Body of pancreas (tissue), 4 donors: ENCODE measurements at regions not wholly inside any gene's neighbourhood (a gene's known extent, or its start where the extent isn't known, plus 50 kb on each side); places are given as distances from the start of the nearest gene placed in this dataset.

Experiments
- CTCF ChIP-seq, 7 experiments: fragments of 450-650 bp in 4 of 7; fragments of 200-600 bp in 3 of 7; sonication (generic) in 3 of 7; IDR thresholded peaks; one replicate each; pipeline ENCODE4 v1.5.1; 2016 to 2019; ENCODE audit warnings: antibody characterized with exemption in 7 of 7
- POLR2A ChIP-seq, 3 donors: fragments of 450-650 bp; IDR thresholded peaks; one replicate each; pipeline ENCODE4 v1.6.1; 2016; ENCODE audit warnings: antibody characterized with exemption in 3 of 3, mild to moderate bottlenecking in 2 of 3

GRCh38 chr6:44009425-44010321 is 117.6 kb downstream of the MRPL14 start:
- TF ChIP-seq POLR2A (IDR thresholded peaks at IDR 0.05) = no peak
- TF ChIP-seq CTCF (IDR thresholded peaks at IDR 0.05) = no peak
